Astrocyte (in vitro differentiated cells and primary cell): ENCODE measurements at regions not wholly inside any gene's neighbourhood (a gene's known extent, or its start where the extent isn't known, plus 50 kb on each side); places are given as distances from the start of the nearest gene placed in this dataset.

ENCODE experiments used
- DNase-seq: peaks from one replicate; pipeline ENCODE4 v3.0.0-alpha.2; 2010; ENCODE audit warnings: low read depth
- FAIRE-seq: peaks from 2 replicates; lab custom pipeline; 2011; peaks lifted over from hg19 to GRCh38; lab: Jason Lieb, UNC
- H2AFZ ChIP-seq: 2 replicates; pipeline ENCODE4 v1.6.0; 2012; ENCODE audit warnings: low read depth, low read length, inconsistent platforms
- H3K27ac ChIP-seq: 2 replicates; pipeline ENCODE4 v1.5.1; 2011; ENCODE audit warnings: low read depth, low read length, inconsistent platforms
- H3K27me3 ChIP-seq: 2 replicates; pipeline ENCODE4 v1.6.0; 2011; ENCODE audit warnings: low read length, inconsistent platforms; ENCODE audit not compliant: insufficient read depth
- H3K36me3 ChIP-seq: 2 replicates; pipeline ENCODE4 v1.5.1; 2011; ENCODE audit warnings: low read length, inconsistent platforms; ENCODE audit not compliant: insufficient read depth
- H3K4me1 ChIP-seq: 2 replicates; pipeline ENCODE4 v1.5.1; 2011; ENCODE audit warnings: low read length, inconsistent platforms; ENCODE audit not compliant: insufficient read depth
- H3K4me2 ChIP-seq: 2 replicates; pipeline ENCODE4 v1.6.0; 2012; ENCODE audit warnings: low read length, inconsistent platforms
- H3K4me3 ChIP-seq: 2 replicates; pipeline ENCODE4 v1.5.1; 2011; ENCODE audit warnings: low read depth, mild to moderate bottlenecking, low read length, inconsistent platforms; ENCODE audit not compliant: insufficient read depth
- H3K79me2 ChIP-seq: 2 replicates; pipeline ENCODE4 v1.6.0; 2012; ENCODE audit warnings: mild to moderate bottlenecking, low read length, inconsistent platforms; ENCODE audit not compliant: insufficient read depth
- H3K9ac ChIP-seq: 2 replicates; pipeline ENCODE4 v1.6.0; 2012; ENCODE audit warnings: mild to moderate bottlenecking, low read length, inconsistent platforms
- H3K9me3 ChIP-seq: 2 replicates; pipeline ENCODE4 v1.5.1; 2012; ENCODE audit warnings: low read depth, mild to moderate bottlenecking, low read length, inconsistent platforms; ENCODE audit not compliant: insufficient read depth
- H4K20me1 ChIP-seq: 2 replicates; pipeline ENCODE4 v1.6.0; 2012; ENCODE audit warnings: low read length, inconsistent platforms; ENCODE audit not compliant: insufficient read depth
- H3K27ac Mint-ChIP-seq: one replicate; pipeline ENCODE4 v1.8.0; 2021; ENCODE audit warnings: mild to moderate bottlenecking, mixed read lengths; ENCODE audit not compliant: unreplicated experiment
- H3K27me3 Mint-ChIP-seq: one replicate; pipeline ENCODE4 v1.8.0; 2021; ENCODE audit warnings: low read depth, mixed read lengths; ENCODE audit not compliant: unreplicated experiment
- H3K36me3 Mint-ChIP-seq: one replicate; pipeline ENCODE4 v1.8.0; 2021; ENCODE audit warnings: low read depth, mixed read lengths; ENCODE audit not compliant: unreplicated experiment
- H3K4me1 Mint-ChIP-seq: one replicate; pipeline ENCODE4 v1.8.0; 2021; ENCODE audit warnings: low read depth, mixed read lengths; ENCODE audit not compliant: unreplicated experiment
- H3K4me3 Mint-ChIP-seq: one replicate; pipeline ENCODE4 v1.8.0; 2021; ENCODE audit warnings: mild to moderate bottlenecking, moderate library complexity, mixed read lengths; ENCODE audit not compliant: unreplicated experiment
- H3K9me3 Mint-ChIP-seq: one replicate; pipeline ENCODE4 v1.8.0; 2021; ENCODE audit warnings: mild to moderate bottlenecking, mixed read lengths; ENCODE audit not compliant: unreplicated experiment
- CTCF ChIP-seq: IDR thresholded peaks from 2 replicates; pipeline ENCODE4 v1.5.1; 2011; ENCODE audit warnings: low read depth, mild to moderate bottlenecking, inconsistent platforms, low read length, moderate library complexity; ENCODE audit not compliant: insufficient read depth
- EZH2 ChIP-seq: IDR thresholded peaks from 2 replicates; pipeline ENCODE4 v1.6.1; 2012; ENCODE audit warnings: mild to moderate bottlenecking, low read length, inconsistent platforms; ENCODE audit not compliant: insufficient read depth

- Mint-ChIP-seq H3K27me3 (no peaks in the 10 kb centered on the region), H3K9me3 (no peaks in the 10 kb centered on the region), H3K4me1 (peaks cover 7% of the 10 kb centered on the region), H3K36me3 (no peaks in the 10 kb centered on the region), H3K4me3 (no peak overlapping the region), H3K27ac (peak overlapping the region; percentile 82)
- H4K20me1 ChIP-seq = no peaks in the 10 kb centered on the region
- TF ChIP-seq CTCF (no peak), EZH2 (no peak)
- H3K27me3 ChIP-seq = no peaks in the 10 kb centered on the region
- no peak overlapping the region for H3K9ac ChIP-seq
- no peaks in the 10 kb centered on the region for H3K79me2 ChIP-seq
- H3K4me1 ChIP-seq = peaks cover 4% of the 10 kb centered on the region
- FAIRE-seq (no peak), DNase-seq (peak; percentile 43)
- no peak overlapping the region for H2AFZ ChIP-seq
- no peak overlapping the region for H3K27ac ChIP-seq
- peak overlapping the region; percentile 13 for H3K4me2 ChIP-seq
- no peaks in the 10 kb centered on the region for H3K9me3 ChIP-seq
- H3K36me3 ChIP-seq = no peaks in the 10 kb centered on the region
- no peak overlapping the region for H3K4me3 ChIP-seq
These were observed 54.6 kb downstream of the ARL4A start for GRCh38 chr7:12741951-12742575.

GRCh38 chr7:12746211-12746610 lies 58.8 kb downstream of the ARL4A start:
- Histone ChIP-seq H3K4me1 (peaks cover 4% of the 10 kb centered on the region), H3K27me3 (no peaks in the 10 kb centered on the region), H3K9ac (no peak overlapping the region), H3K9me3 (no peaks in the 10 kb centered on the region), H3K79me2 (no peaks in the 10 kb centered on the region), H3K4me2 (no peak overlapping the region), H2AFZ (no peak overlapping the region), H3K4me3 (no peak overlapping the region), H3K27ac (no peak overlapping the region), H4K20me1 (no peaks in the 10 kb centered on the region), H3K36me3 (no peaks in the 10 kb centered on the region)
- no peaks in the 10 kb centered on the region for H3K9me3 Mint-ChIP-seq
- no peak overlapping the region for H3K27ac Mint-ChIP-seq
- no peak overlapping the region for H3K4me3 Mint-ChIP-seq
- H3K4me1 Mint-ChIP-seq = peaks cover 4% of the 10 kb centered on the region
- no peak for TF ChIP-seq EZH2
- TF ChIP-seq CTCF = no peak
- H3K36me3 Mint-ChIP-seq = no peaks in the 10 kb centered on the region
- FAIRE-seq (no peak), DNase-seq (no peak)
- no peaks in the 10 kb centered on the region for H3K27me3 Mint-ChIP-seq

- DNase-seq = no peak
- no peaks in the 10 kb centered on the region for H3K4me1 ChIP-seq
- TF ChIP-seq EZH2 = no peak
- TF ChIP-seq CTCF = no peak
- no peak overlapping the region for H3K9ac ChIP-seq
- Mint-ChIP-seq H3K27ac (no peak overlapping the region), H3K4me1 (peaks cover 2% of the 10 kb centered on the region), H3K27me3 (no peaks in the 10 kb centered on the region), H3K36me3 (no peaks in the 10 kb centered on the region), H3K9me3 (no peaks in the 10 kb centered on the region), H3K4me3 (no peak overlapping the region)
- H4K20me1 ChIP-seq = no peaks in the 10 kb centered on the region
- no peak overlapping the region for H3K4me2 ChIP-seq
- FAIRE-seq = no peak
- H3K79me2 ChIP-seq = no peaks in the 10 kb centered on the region
- H3K36me3 ChIP-seq = no peaks in the 10 kb centered on the region
- H3K27me3 ChIP-seq = no peaks in the 10 kb centered on the region
- no peak overlapping the region for H3K4me3 ChIP-seq
- no peak overlapping the region for H3K27ac ChIP-seq
- no peak overlapping the region for H2AFZ ChIP-seq
- H3K9me3 ChIP-seq = no peaks in the 10 kb centered on the region
These were observed 60.4 kb downstream of the ARL4A start for GRCh38 chr7:12747687-12748306.
